Inflammatory macrophage treated with lipopolysaccharide for 4 hours (primary cell): ENCODE measurements at regions not wholly inside any gene's neighbourhood (a gene's known extent, or its start where the extent isn't known, plus 50 kb on each side); places are given as distances from the start of the nearest gene placed in this dataset.

Source experiments
- DNase-seq: peaks from one replicate; pipeline ENCODE4 v3.0.0-alpha.2; 2020

DNA sequence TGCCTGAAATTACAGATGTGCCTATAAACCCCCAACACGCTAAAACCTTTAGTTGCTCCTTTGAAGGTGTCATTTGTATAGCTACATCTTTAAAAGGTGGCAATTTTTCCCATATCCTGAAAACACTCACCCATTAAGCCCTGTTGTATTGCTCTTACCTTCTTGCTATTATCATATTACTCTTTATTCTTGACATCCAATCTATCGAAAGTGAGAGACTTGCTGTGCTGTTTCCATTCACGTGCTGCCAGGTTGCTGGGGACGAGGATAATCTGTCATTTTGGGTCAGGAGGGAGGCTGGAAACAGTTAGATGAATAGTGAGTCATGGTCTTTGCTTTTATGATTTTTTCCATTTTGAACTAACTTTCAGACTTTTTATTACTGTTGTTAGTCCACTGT is 213.0 kb upstream of the PRMT6 start:
- DNase-seq, result no peak

DNA sequence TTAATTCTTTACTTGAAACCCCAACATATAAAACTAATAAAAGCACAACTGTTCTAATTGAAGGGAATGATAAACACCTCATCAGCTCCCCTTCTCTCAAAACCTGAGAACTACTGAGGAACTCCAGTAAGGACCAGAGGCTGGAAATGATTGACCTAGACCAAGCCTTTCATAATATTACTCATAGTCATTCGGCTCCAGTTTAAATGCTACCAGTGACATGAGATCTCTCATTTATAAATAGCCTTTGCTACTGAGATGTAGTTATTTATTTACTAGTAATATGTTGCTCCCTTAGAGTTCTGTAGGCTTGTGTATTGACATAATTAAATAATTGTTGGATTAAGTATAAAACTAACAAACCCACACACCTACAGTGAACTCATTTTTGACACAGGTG is 209.8 kb upstream of the PRMT6 start:
- no peak for DNase-seq

DNA sequence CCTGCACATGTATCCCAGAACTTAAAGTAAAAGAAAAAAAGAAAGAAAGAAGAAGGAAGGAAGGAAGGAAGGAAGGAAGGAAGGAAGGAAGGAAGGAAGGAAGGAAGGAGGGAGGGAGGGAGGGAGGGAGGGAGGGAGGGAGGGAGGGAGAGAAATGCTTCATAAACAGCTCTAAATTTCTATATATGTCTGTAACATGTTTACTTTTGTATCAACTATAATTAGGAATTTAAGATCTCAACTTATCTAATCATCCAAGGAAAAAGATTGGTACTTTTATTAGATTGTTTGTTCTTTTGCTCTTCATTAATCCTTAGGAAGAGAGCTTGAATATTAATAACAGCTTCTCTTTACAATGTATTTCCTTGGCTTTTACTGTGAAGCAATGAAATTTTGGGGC is 195.4 kb upstream of the PRMT6 start:
- no peak for DNase-seq

DNA sequence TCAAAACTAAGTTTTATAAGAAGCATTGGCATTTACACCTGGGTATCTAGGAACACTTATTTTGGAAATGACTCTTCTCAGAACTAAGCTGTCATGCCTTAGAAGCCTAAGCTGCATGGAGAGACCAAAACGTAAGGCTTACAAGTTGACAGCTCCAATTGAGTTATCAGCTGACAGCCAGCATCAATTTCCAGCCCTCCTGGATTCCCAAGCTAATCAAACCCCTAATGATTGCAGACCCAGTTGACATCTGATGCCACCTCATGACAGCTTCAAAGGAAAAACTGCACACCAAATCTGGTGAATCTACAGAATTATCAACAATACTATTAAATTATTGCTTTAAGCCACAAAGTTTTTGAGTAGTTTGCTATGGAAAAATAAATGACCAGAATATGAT is 187.6 kb upstream of the PRMT6 start:
- no peak for DNase-seq

DNA sequence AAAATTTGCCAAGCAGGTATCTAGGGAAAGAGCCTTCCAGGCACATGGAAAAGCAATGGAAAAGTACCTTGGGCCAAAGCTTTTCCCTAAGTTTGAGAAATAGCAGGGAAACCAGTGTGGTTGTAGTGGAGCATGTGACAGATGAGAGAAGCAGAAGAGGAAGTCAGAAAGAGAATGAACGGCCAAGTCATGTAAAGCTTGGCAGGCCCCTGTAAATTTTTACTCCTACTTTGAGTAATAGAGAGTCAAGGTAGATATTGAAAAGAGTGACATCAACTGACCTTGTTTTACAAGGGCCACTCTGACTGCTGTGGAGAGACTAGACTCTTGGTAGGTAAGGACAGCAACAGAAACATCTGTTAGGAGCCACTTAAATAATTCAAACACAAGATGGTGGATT is 180.9 kb upstream of the PRMT6 start:
- no peak for DNase-seq

GRCh38 chr1:106876384-106876783 is 180.1 kb upstream of the PRMT6 start:
- no peak for DNase-seq

DNA sequence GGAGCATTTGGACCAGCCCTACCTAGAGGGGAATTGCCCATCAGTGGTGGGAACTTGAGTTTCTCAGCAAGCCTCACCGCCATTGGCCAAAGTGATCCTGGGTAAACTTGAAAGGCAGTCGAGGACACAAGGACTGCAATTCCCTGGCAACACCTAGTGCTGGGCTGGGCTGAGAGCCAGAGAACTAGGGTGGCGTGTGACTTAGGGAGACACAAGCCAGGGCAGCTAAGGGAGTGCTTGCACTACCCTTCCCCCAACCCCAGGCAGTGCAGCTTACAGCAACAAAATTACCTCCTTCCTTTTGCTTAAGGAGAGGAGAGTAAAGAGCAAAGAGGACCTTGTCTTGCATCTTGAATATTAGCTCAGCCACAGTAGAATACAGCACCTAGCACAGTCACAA is 176.9 kb upstream of the PRMT6 start:
- DNase-seq, result no peak

DNA sequence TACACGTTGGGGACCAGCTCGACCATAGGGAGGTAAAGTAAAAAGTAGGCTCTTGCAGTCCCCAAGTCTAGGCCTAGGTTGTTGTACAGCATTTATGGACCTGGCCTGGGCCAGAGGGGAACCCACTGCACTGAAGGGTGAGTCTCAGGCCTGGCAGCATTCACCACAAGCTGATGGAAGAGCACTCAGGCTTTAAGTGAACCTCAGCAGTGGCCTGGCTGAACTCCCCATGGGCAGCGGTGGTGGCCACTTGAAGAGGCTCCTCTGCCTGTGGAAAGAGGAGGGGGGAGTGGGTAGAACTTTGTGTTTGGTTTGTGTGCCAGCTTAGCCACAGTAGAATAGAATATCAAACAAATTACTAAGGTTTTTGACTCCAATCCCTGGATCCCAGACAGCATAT is 176.2 kb upstream of the PRMT6 start:
- DNase-seq, result no peak

GRCh38 chr1:106883208-106883607 is 173.3 kb upstream of the PRMT6 start:
- no peak for DNase-seq

- DNase-seq, result no peak
These were observed 167.4 kb upstream of the PRMT6 start for GRCh38 chr1:106889059-106889458.

- no peak for DNase-seq
These were observed 166.9 kb upstream of the PRMT6 start for GRCh38 chr1:106889583-106889982.

DNA sequence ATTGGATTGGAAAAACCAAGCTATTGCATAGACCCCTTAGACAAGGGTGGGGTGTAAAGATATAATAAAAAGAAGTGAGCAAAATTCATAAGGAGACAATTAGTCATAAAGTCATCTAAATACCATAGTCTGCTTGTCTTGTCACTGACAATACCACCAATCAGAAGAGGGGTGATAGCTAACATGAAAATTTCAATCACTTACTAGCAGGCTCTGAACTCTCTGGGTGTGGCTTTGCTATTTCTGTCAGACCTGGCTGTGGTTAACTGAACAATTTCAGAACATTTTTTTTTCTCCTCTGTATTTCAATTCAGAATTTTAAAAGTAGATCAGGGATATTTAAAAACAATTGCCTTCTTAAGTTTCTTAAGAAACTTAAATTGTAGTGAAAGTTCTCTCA is 158.5 kb upstream of the PRMT6 start:
- no peak for DNase-seq

DNA sequence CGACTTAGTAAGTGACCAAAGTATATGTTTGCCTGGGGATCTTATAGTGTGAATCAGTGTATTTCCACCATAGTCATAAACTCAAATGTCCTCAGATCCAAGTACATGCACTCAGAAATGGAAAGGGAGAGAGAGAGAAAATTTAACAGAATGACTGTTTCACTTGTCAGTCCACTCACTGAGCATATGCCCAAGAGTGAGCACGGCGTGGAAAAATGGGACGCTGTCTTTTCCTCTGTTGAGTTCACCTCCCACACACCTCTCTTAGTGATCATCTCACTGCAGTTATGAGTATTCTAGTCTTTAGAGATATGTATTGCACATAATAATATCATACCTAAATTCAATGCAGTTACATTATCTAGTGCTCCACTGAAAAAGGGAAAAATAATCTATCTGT is 156.8 kb upstream of the PRMT6 start:
- DNase-seq, result no peak

- no peak for DNase-seq
These were observed 148.7 kb upstream of the PRMT6 start for GRCh38 chr1:106907795-106908194.

- no peak for DNase-seq
These were observed 147.8 kb upstream of the PRMT6 start for GRCh38 chr1:106908689-106909088.

DNA sequence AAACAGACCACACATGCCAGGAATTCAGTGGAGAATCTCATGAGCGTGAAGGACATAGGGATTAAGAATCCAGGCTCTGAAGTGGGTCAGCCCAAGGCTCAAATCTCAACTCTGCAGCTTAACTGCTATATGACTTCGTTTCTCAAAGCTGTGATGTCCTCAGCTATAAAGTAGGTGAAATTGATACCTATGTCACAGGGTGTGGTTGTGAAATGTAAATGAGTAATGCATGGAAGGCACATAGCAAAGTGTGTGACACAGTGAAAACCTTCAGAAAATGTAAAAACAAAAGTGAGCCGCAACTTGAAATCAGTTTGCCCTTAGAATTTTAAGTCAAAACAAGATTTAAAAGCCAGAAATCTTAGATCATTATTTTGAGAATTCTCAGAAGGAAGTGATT is 145.7 kb upstream of the PRMT6 start:
- DNase-seq, result no peak

GRCh38 chr1:106912131-106912530 is 144.3 kb upstream of the PRMT6 start:
- no peak for DNase-seq

- no peak for DNase-seq
These were observed 135.3 kb upstream of the PRMT6 start for GRCh38 chr1:106921186-106921585.

DNA sequence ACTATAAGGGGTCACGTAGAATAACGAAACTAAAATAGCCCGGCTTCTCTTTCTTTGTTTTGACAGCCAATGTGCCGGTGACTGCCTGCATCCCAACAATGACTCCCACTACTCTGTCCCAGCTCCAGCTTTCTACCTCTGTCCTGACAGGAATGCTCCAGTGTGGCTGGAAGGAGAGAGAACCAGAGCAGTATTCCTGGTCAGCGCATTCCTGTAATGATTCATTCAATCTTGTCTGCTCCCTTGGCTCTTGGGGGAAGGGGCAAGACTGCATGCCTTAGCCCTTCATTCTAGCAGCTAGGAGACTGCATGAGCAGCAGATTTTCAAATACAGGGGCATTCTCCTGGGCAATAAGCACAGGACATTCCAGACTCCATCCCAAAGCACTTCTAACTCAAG is 132.1 kb upstream of the PRMT6 start:
- no peak for DNase-seq

DNA sequence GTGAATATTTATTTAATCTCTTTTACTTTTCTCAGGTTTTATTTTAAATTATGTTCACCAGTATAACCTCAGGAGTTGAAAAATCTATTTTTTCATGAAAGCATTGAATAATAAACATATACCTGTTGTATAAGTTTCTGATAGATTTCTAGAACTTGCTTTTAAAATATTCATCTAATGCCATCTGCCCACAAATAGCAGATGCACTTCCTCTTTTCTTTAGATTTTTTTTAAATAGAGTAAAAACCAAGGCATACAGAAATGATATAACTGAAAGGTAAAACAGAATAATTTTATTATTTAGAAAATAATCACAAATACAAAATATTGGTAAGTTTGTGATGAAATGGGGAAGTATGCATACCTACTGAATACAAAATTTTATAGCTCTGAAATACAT is 130.7 kb upstream of the PRMT6 start:
- DNase-seq, result no peak

DNA sequence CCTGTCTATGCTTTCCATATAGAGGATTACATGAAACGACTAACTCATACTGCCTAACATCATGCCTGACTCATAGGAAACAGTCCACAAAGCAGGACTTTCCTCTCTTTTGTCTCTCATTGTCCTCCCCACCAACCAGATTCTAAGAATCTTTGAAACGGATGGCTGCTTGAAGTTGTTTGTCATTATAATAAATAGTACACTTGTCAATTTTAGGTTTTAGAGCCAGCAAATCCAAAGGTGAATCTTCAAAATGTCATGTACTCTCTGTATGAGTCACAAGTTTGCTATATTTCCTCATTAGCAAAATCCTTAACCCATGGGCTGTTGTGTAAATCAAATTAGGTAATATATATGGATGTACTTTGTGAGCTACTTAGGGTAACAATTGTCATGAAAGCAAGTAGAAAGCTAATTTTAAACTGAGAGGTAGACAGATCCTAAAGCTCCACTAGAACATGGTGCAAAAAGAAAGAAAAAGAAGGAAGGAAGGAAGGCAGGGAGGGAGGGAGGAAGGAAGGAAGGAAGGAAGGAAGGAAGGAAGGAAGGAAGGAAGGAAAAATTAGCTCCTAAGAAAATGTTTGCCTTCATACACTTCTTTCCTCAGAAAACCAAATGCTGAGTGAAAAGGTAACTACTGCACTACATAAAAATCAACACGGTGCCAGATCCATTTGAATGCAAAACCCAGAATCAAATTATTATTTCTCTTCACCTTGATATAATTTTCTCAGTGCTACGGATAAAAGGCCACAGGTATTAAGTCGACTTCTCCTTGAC is 129.5 kb upstream of the PRMT6 start:
- no peak for DNase-seq

DNA sequence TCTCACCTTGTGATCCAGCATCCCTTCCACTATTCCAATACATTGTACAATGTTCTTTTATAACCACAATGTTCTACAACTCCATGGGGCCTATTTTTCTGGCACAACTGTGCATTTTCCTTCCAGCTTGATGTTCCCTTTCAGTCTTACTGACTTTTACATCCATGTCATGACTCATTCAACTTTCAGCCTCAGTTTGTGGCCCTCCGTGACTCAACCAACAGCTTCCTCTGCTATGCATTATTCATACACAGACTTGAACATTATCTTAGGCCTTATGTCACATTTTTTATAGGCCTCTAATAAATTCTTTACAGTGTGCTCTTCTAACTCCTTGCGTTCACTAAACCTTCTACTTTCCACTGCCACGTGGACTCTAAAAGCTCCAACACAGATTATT is 119.4 kb upstream of the PRMT6 start:
- no peak for DNase-seq

GRCh38 chr1:106944721-106945120 is 111.8 kb upstream of the PRMT6 start:
- DNase-seq, result no peak

- no peak for DNase-seq
These were observed 103.7 kb upstream of the PRMT6 start for GRCh38 chr1:106952776-106953175.

DNA sequence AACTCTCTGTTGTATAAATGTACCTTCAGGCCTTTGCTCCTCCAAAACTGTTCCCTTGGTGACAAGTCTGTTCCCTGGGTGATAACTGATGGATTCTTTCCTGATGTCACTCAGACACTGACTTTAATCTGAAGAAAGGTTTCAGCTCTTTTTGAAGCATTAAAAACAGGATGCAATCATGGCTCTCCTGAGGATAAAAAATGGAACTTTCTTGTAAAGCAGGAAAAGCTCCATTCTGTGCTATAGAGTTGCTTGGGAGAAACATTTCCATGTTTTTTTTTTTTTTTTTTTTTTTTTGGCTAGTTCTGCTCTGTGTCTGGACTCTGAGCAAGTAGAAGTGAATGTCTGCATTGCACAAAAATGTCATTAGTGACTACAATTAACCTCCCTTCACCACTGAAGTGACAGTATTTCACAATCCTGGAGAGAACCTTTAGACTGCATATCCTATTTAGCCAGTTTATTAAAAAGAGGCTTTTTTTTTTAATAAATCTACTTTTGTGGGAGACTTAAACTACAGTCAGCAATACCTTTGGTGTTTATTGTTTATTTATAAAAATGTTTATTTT is 101.7 kb upstream of the PRMT6 start:
- no peak for DNase-seq
